Posterior cingulate gyrus (tissue), 11 donors: ENCODE measurements at regions not wholly inside any gene's neighbourhood (a gene's known extent, or its start where the extent isn't known, plus 50 kb on each side); places are given as distances from the start of the nearest gene placed in this dataset.
A peak's percentile ranks its signal among the peaks of the same experiment; 100 is the strongest.

Experiments used
- DNase-seq, 10 donors: peaks; one replicate each; pipeline versions ENCODE4 v3.0.0 to v3.0.0-alpha.2; 2020 to 2021; ENCODE audit warnings: mixed read lengths in 3 of 10
- intact Hi-C: fragments of 100-400 bp; cut with DNase I; formaldehyde crosslinking; loops from one replicate; pipeline ENCODE4 v1.15.1; 2023

GRCh38 chr13:100817928-100818327 lies 143.3 kb upstream of the TMTC4 start:
- intact Hi-C loops = no loop called here
- DNase-seq = no peak

- DNase-seq = no peak
- intact Hi-C loops = no loop called here
Observed at GRCh38 chr13:100815476-100816046, 141.0 kb upstream of the TMTC4 start.

- no peak for DNase-seq
- intact Hi-C loops = no loop called here
Observed at GRCh38 chr13:100812982-100813584, 138.5 kb upstream of the TMTC4 start.

- intact Hi-C loops = no loop called here
- DNase-seq = no peak
Observed at GRCh38 chr13:100811928-100812327, 137.3 kb upstream of the TMTC4 start.

GRCh38 chr13:100811024-100811865 lies 136.7 kb upstream of the TMTC4 start:
- intact Hi-C loops = no loop called here
- DNase-seq = no peak

- intact Hi-C loops = no loop called here
- DNase-seq = no peak
Observed at GRCh38 chr13:100810481-100810880, 135.9 kb upstream of the TMTC4 start.

GRCh38 chr13:100809856-100810255 lies 135.3 kb upstream of the TMTC4 start:
- intact Hi-C loops = no loop called here
- DNase-seq = no peak

GRCh38 chr13:100809129-100809390 lies 134.5 kb upstream of the TMTC4 start:
- no peak for DNase-seq
- intact Hi-C loops = no loop called here

- peak in 1 of 10 donors; percentile 20 for DNase-seq
- intact Hi-C loops = no loop called here
Observed at GRCh38 chr13:100808330-100809128, 133.9 kb upstream of the TMTC4 start.

- no peak for DNase-seq
- intact Hi-C loops = no loop called here
Observed at GRCh38 chr13:100803091-100803490, 128.5 kb upstream of the TMTC4 start.

GRCh38 chr13:100800283-100800875 lies 125.8 kb upstream of the TMTC4 start:
- intact Hi-C loops = no loop called here
- no peak for DNase-seq

GRCh38 chr13:100798739-100799361 lies 124.3 kb upstream of the TMTC4 start:
- intact Hi-C loops = no loop called here
- no peak for DNase-seq

- no peak for DNase-seq
- intact Hi-C loops = no loop called here
Observed at GRCh38 chr13:100797921-100798320, 123.3 kb upstream of the TMTC4 start.

- intact Hi-C loops = no loop called here
- no peak for DNase-seq
Observed at GRCh38 chr13:100796463-100796862, 121.9 kb upstream of the TMTC4 start.

GRCh38 chr13:100794575-100794974 lies 120.0 kb upstream of the TMTC4 start:
- DNase-seq = no peak
- intact Hi-C loops = no loop called here

- DNase-seq = no peak
- intact Hi-C loops = no loop called here
Observed at GRCh38 chr13:100790405-100790804, 115.8 kb upstream of the TMTC4 start.

GRCh38 chr13:100789968-100790367 lies 115.4 kb upstream of the TMTC4 start:
- intact Hi-C loops = no loop called here
- DNase-seq = no peak

- DNase-seq = peak in 8 of 10 donors; percentile 28 to 92 (median 46)
- intact Hi-C loops = no loop called here
Observed at GRCh38 chr13:100789481-100789880, 114.9 kb upstream of the TMTC4 start.

- intact Hi-C loops = no loop called here
Observed at GRCh38 chr13:100789025-100789424, 114.4 kb upstream of the TMTC4 start.

GRCh38 chr13:100788540-100788939 lies 113.9 kb upstream of the TMTC4 start:
- no peak for DNase-seq
- intact Hi-C loops = no loop called here

More at GRCh38 chr13:100789025-100789424, 114.4 kb upstream of the TMTC4 start:
- no peak for DNase-seq
